Bronchial epithelial cell (primary cell): ENCODE measurements at regions not wholly inside any gene's neighbourhood (a gene's known extent, or its start where the extent isn't known, plus 50 kb on each side); places are given as distances from the start of the nearest gene placed in this dataset.
"Not testable (repeated sequence)": the region's sequence is repeated elsewhere in the genome, so short reads cannot be mapped to it uniquely, and the experiment has no call there.

Source experiments
- DNase-seq: peaks from one replicate; pipeline ENCODE4 v3.0.0-alpha.2; 2010; ENCODE audit warnings: low read depth
- FAIRE-seq: peaks from 2 replicates; lab custom pipeline; 2011; peaks lifted over from hg19 to GRCh38; lab: Jason Lieb, UNC
- H3K27me3 ChIP-seq: 2 replicates; pipeline ENCODE4 v1.5.1; 2011; ENCODE audit warnings: low read length; ENCODE audit not compliant: control insufficient read depth, insufficient read depth
- H3K36me3 ChIP-seq: 2 replicates; pipeline ENCODE4 v1.5.1; 2011; ENCODE audit warnings: low read length; ENCODE audit not compliant: control insufficient read depth, insufficient read depth
- H3K4me3 ChIP-seq: 2 replicates; pipeline ENCODE4 v1.5.1; 2011; ENCODE audit warnings: mild to moderate bottlenecking, low read depth, low read length, control low read depth
- TF ChIP-seq, protein P1 (sequence below): IDR thresholded peaks from 2 replicates; pipeline ENCODE4 v1.5.1; 2011; ENCODE audit warnings: mild to moderate bottlenecking, moderate library complexity, low read length, control low read depth, inconsistent platforms; ENCODE audit not compliant: insufficient read depth, severe bottlenecking

DNA sequence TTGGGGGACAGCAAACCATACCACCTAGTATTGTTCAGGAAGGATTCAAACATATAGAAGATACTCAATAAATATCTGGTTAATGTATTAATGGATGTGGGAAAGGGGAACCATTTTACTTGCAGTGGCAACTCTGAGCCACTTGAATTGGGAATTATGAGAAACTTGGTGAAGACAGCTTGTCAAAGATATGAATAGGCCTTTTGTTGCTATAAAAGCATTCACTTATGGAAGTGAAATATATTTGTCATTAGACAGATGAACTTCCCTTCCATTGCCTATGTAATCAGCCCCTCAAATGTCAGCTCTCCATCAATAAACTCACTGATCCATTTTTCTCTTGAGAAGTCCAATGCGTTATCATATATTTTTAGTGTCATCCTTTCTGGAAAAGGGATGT lies 56.1 kb downstream of the GPR85 start:
- TF ChIP-seq, protein P1, sequence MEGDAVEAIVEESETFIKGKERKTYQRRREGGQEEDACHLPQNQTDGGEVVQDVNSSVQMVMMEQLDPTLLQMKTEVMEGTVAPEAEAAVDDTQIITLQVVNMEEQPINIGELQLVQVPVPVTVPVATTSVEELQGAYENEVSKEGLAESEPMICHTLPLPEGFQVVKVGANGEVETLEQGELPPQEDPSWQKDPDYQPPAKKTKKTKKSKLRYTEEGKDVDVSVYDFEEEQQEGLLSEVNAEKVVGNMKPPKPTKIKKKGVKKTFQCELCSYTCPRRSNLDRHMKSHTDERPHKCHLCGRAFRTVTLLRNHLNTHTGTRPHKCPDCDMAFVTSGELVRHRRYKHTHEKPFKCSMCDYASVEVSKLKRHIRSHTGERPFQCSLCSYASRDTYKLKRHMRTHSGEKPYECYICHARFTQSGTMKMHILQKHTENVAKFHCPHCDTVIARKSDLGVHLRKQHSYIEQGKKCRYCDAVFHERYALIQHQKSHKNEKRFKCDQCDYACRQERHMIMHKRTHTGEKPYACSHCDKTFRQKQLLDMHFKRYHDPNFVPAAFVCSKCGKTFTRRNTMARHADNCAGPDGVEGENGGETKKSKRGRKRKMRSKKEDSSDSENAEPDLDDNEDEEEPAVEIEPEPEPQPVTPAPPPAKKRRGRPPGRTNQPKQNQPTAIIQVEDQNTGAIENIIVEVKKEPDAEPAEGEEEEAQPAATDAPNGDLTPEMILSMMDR, result no peak
- no peaks in the 10 kb centered on the region for H3K36me3 ChIP-seq
- no peak for FAIRE-seq
- DNase-seq, result no peak
- no peaks in the 10 kb centered on the region for H3K27me3 ChIP-seq
- H3K4me3 ChIP-seq, result no peak overlapping the region

DNA sequence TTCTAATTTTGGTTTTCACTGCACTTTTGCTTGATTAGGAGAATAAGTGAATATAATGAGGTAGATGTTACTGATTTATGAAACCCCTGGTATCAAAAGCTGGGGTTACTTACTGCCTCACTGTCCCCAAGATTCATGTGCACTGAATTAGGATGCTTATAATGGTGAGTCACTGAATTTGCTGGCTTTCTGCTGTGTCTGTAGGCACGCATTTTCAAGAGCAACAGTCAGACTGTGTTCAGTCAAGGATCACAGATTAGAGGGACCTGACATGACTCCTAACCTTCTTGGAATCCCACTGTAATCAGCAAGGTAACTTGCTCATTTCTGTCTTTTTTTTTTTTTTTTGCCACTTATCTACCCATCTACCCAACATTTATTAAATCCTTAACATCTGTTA lies 59.7 kb downstream of the GPR85 start:
- H3K36me3 ChIP-seq, result no peaks in the 10 kb centered on the region
- H3K27me3 ChIP-seq, result no peaks in the 10 kb centered on the region
- TF ChIP-seq, protein P1, result no peak
- H3K4me3 ChIP-seq, result no peak overlapping the region
- DNase-seq (peak; percentile 4), FAIRE-seq (no peak)

GRCh38 chr7:113017144-113017857 lies 69.3 kb downstream of the GPR85 start:
- not testable (repeated sequence) for FAIRE-seq, H3K27me3 ChIP-seq

DNA sequence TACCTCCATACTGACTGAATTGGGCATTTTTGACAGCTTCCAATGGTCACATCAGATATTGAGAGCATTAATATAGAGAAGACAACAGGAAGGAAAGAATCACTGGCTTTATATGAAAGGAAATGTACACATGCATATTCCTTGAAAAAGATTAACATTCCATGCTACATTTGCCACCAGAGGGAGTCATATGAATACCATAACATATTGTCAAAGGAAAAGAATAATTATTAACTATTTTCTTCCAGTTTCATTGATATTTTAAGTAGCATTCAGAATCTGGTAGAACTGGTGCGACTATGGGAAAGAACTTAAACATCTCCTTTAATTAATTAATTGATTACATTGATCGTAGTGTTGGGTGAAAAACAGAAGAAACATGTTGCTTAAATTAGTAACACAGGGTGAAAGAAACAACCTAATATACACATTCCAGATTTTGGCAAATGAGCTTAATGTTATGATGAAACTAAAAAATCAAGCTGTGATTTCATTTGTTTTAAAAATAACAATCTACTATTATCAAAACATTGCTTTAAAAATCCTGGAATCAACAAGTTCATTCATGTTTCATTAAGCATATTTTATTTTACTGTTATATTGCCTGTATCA lies 71.5 kb downstream of the GPR85 start:
- H3K36me3 ChIP-seq, result no peaks in the 10 kb centered on the region
- peak; percentile 54 for DNase-seq
- no peak for FAIRE-seq
- TF ChIP-seq, protein P1, result peak; percentile 17
- no peak overlapping the region for H3K4me3 ChIP-seq
- no peaks in the 10 kb centered on the region for H3K27me3 ChIP-seq

More at GRCh38 chr7:113017144-113017857, 69.3 kb downstream of the GPR85 start:
- DNase-seq, H3K36me3 ChIP-seq, H3K4me3 ChIP-seq: not testable (repeated sequence)

- no peaks in the 10 kb centered on the region for H3K36me3 ChIP-seq
- TF ChIP-seq, protein P1, result no peak
- FAIRE-seq (no peak), DNase-seq (peak; percentile 89)
- H3K4me3 ChIP-seq, result no peak overlapping the region
- H3K27me3 ChIP-seq, result no peaks in the 10 kb centered on the region
These were observed 72.7 kb downstream of the GPR85 start for GRCh38 chr7:113013761-113014449.

- H3K27me3 ChIP-seq, H3K36me3 ChIP-seq: not testable (repeated sequence)
These were observed 73.8 kb downstream of the GPR85 start for GRCh38 chr7:113012862-113013261.

More at GRCh38 chr7:113012862-113013261, 73.8 kb downstream of the GPR85 start:
- not testable (repeated sequence) for FAIRE-seq, DNase-seq, H3K4me3 ChIP-seq
